GM19452 (cell line): ENCODE measurements at regions not wholly inside any gene's neighbourhood (a gene's known extent, or its start where the extent isn't known, plus 50 kb on each side); places are given as distances from the start of the nearest gene placed in this dataset.
"Not testable (repeated sequence)": the region's sequence is repeated elsewhere in the genome, so short reads cannot be mapped to it uniquely, and the experiment has no call there.

Experiments
- ATAC-seq: cut with Tn5 transposase; IDR thresholded peaks from one replicate; pipeline ENCODE4 v1.9.1; 2021; ENCODE audit not compliant: unreplicated experiment

GRCh38 chr7:13265271-13265670, 577.8 kb downstream of the ARL4A start:
- ATAC-seq = no peak

- ATAC-seq = not testable (repeated sequence)
Observed at GRCh38 chr7:13274205-13274604, 586.8 kb downstream of the ARL4A start.

- ATAC-seq = no peak
Observed at GRCh38 chr7:13276977-13277376, 589.5 kb downstream of the ARL4A start.

GRCh38 chr7:13278020-13278419, 590.6 kb downstream of the ARL4A start:
- ATAC-seq = no peak

GRCh38 chr7:13279854-13280435, 592.5 kb downstream of the ARL4A start:
- ATAC-seq = no peak

GRCh38 chr7:13282377-13282980, 595.0 kb downstream of the ARL4A start:
- ATAC-seq = no peak

GRCh38 chr7:13286916-13287315, 599.5 kb downstream of the ARL4A start:
- ATAC-seq = no peak

GRCh38 chr7:13288516-13288915, 601.1 kb downstream of the ARL4A start:
- ATAC-seq = no peak

GRCh38 chr7:13290975-13291374, 603.5 kb downstream of the ARL4A start:
- no peak for ATAC-seq

- ATAC-seq = no peak
Observed at GRCh38 chr7:13293264-13294002, 606.0 kb downstream of the ARL4A start.

GRCh38 chr7:13307040-13307439, 619.6 kb downstream of the ARL4A start:
- no peak for ATAC-seq

GRCh38 chr7:13308423-13308822, 621.0 kb downstream of the ARL4A start:
- no peak for ATAC-seq

GRCh38 chr7:13309535-13309934, 622.1 kb downstream of the ARL4A start:
- no peak for ATAC-seq

GRCh38 chr7:13312307-13312706, 624.9 kb downstream of the ARL4A start:
- ATAC-seq = no peak

- ATAC-seq = no peak
Observed at GRCh38 chr7:13320333-13320732, 632.9 kb downstream of the ARL4A start.

- no peak for ATAC-seq
Observed at GRCh38 chr7:13321316-13321715, 633.9 kb downstream of the ARL4A start.

- ATAC-seq = no peak
Observed at GRCh38 chr7:13322126-13322525, 634.7 kb downstream of the ARL4A start.

- ATAC-seq = no peak
Observed at GRCh38 chr7:13327669-13328068, 640.2 kb downstream of the ARL4A start.

- no peak for ATAC-seq
Observed at GRCh38 chr7:13333371-13333770, 645.9 kb downstream of the ARL4A start.

- no peak for ATAC-seq
Observed at GRCh38 chr7:13336227-13336626, 648.8 kb downstream of the ARL4A start.

GRCh38 chr7:13352677-13353076, 636.8 kb downstream of the ETV1 start:
- no peak for ATAC-seq

GRCh38 chr7:13359656-13360055, 629.8 kb downstream of the ETV1 start:
- no peak for ATAC-seq
